ENCODE measurements at regions not wholly inside any gene's neighbourhood (a gene's known extent, or its start where the extent isn't known, plus 50 kb on each side); places are given as distances from the start of the nearest gene placed in this dataset.

GRCh38 chr4:24322511-24322910 lies 261.8 kb downstream of the DHX15 start:
- no peaks in the 10 kb centered on the region for H3K79me1 ChIP-seq (ENCODE audit: low read depth, low read length)
- peak overlapping the region; percentile 89 for H3K23ac ChIP-seq (ENCODE audit: insufficient read length)
- peak overlapping the region; percentile 61 to 80 for H3K4me2 ChIP-seq (ENCODE audit: insufficient read depth in 1 of 2, low read depth in 2 of 2, low read length in 2 of 2)
- H3K14ac ChIP-seq (ENCODE audit: insufficient read length) = no peak overlapping the region
- ChIA-PET CTCF (ENCODE audit: partially characterized antibody) (interaction anchor here (0.8 to 3.4 kb wide), 4 partner anchors 11 to 97 kb away, joined by 3 to 21 read pairs (median 4); no protein-coding TSS in a partner anchor), POLR2A (ENCODE audit: partially characterized antibody) (interaction anchor here (0.7 to 2.0 kb wide), 8 partner anchors 7 to 181 kb away, joined by 3 to 6 read pairs (median 4); no protein-coding TSS in a partner anchor)
- H3K36me3 ChIP-seq (ENCODE audit: control insufficient read depth in 2 of 4, insufficient read depth in 4 of 4, low read length in 3 of 4) = peaks cover 0 to 9% (median 0%) of the 10 kb centered on the region in 4 experiments; a peak in 3 of 8 replicates
- peak overlapping the region; percentile 98 for H2BK120ac ChIP-seq (replicated peaks; ENCODE audit: low read depth, low read length)
- peak overlapping the region; percentile 74 for H3K56ac ChIP-seq (replicated peaks; ENCODE audit: insufficient read length, low read depth, low read length)
- no peak overlapping the region for H2AFZ ChIP-seq (ENCODE audit: low read length)
- H3K79me2 ChIP-seq (ENCODE audit: control insufficient read depth in 1 of 2, insufficient read depth in 2 of 2, low read length in 2 of 2) = peaks cover 0 to 32% of the 10 kb centered on the region in 2 experiments; a peak in 3 of 4 replicates
- FAIRE-seq (no peak), DNase-seq (ENCODE audit: low read depth in 1 of 2, low spot score in 2 of 2) (no peak)
- peak overlapping the region; percentile 76 for H2BK20ac ChIP-seq (ENCODE audit: low read length)
- no peak overlapping the region for H2BK15ac ChIP-seq (ENCODE audit: low read length)
- peak overlapping the region; percentile 95 for H4K5ac ChIP-seq (ENCODE audit: insufficient read length, low read depth, low read length)
- no peaks in the 10 kb centered on the region for H4K20me1 ChIP-seq (replicated peaks in 1 of 2; ENCODE audit: control insufficient read depth in 1 of 2, insufficient read depth in 2 of 2, low read length in 2 of 2)
- peaks cover 2% of the 10 kb centered on the region; the same call in 1 of the 2 replicates for H3K23me2 ChIP-seq (ENCODE audit: low read depth, low read length)
- H3K4me3 ChIP-seq (ENCODE audit: extremely low read depth in 1 of 4, insufficient read depth in 2 of 4, low read depth in 3 of 4, low read length in 4 of 4) = peak overlapping the region in 2 of 4 experiments; percentile 45 to 49; a peak in 3 of 8 replicates
- H3K4me1 ChIP-seq (replicated peaks in 1 of 4; ENCODE audit: control insufficient read depth in 3 of 4, insufficient read depth in 4 of 4, low read length in 3 of 4) = peaks cover 4 to 21% (median 14%) of the 10 kb centered on the region in 4 experiments; a peak in 6 of 7 replicates
- no peak overlapping the region for H3K27ac ChIP-seq (ENCODE audit: low read depth, low read length)
- H3K4ac ChIP-seq (replicated peaks; ENCODE audit: insufficient read length, low read depth, low read length) = peak overlapping the region; percentile 97
- H2BK5ac ChIP-seq (ENCODE audit: low read depth, low read length) = peak overlapping the region; percentile 72; the same call in 1 of the 2 replicates
- H3K9ac ChIP-seq (replicated peaks in 1 of 4; ENCODE audit: extremely low read depth in 1 of 4, low read depth in 3 of 4, low read length in 3 of 4) = peak overlapping the region in 1 of 4 experiments; percentile 5; a peak in 1 of 7 replicates
- peak overlapping the region; percentile 88 for H4K91ac ChIP-seq (replicated peaks; ENCODE audit: insufficient read length, low read length)
- WGBS, 2 experiments (ENCODE audit: extremely low coverage in 1 of 2, insufficient coverage in 1 of 2, insufficient read length in 1 of 2, insufficient replicate concordance in 2 of 2, low coverage in 1 of 2, low lambda C conversion rate in 2 of 2, missing lambda C conversion rate in 1 of 2) = 20% methylated on average over 1 of the region's 1 CpG; no CpG with 5 or more reads in 1 of the 2 experiments
- no peaks in the 10 kb centered on the region for H3K9me3 ChIP-seq (ENCODE audit: insufficient read depth in 2 of 2, low read depth in 1 of 2, low read length in 1 of 2)
- H2BK12ac ChIP-seq (ENCODE audit: low read depth, low read length) = peak overlapping the region; percentile 46
- no peak overlapping the region; the same call in 1 of the 2 replicates for H2AK5ac ChIP-seq (ENCODE audit: low read depth, low read length)
- H3K18ac ChIP-seq (ENCODE audit: extremely low read depth, low read length) = peak overlapping the region; percentile 84
- no peaks in the 10 kb centered on the region for H3K27me3 ChIP-seq (replicated peaks in 1 of 4; ENCODE audit: control insufficient read depth in 3 of 4, extremely low read depth in 1 of 4, insufficient read depth in 3 of 4, low read length in 3 of 4)
- peak; percentile 9; the same call in 1 of the 2 replicates for TF ChIP-seq MAFK (IDR thresholded peaks at IDR 0.05; ENCODE audit: low read depth, low read length)
- TF ChIP-seq PHF8 (conservative IDR thresholded peaks at IDR 0.05; ENCODE audit: low read depth, low read length) = no peak
- no peak overlapping the region; the same call in 1 of the 2 replicates for H4K8ac ChIP-seq (ENCODE audit: extremely low read depth, insufficient read depth, low read length)
